RWPE1 (cell line): ENCODE measurements at regions not wholly inside any gene's neighbourhood (a gene's known extent, or its start where the extent isn't known, plus 50 kb on each side); places are given as distances from the start of the nearest gene placed in this dataset.
"Not testable (repeated sequence)": the region's sequence is repeated elsewhere in the genome, so short reads cannot be mapped to it uniquely, and the experiment has no call there.

Source experiments
- CTCF ChIA-PET: fragments of 350-600 bp; sonication (Branson Sonifier 250); formaldehyde crosslinking; extraction: SDS; loops from one replicate; lab custom pipeline; 2021; lab: Yijun Ruan, JAX
- POLR2A ChIA-PET: fragments of 400-600 bp; formaldehyde crosslinking; extraction: SDS; loops from one replicate; lab custom pipeline; 2020; ENCODE audit warnings: antibody characterized with exemption; ENCODE audit not compliant: low non-redundant PET; lab: Yijun Ruan, JAX
- DNase-seq: peaks from one replicate; pipeline ENCODE4 v3.0.0; 2012; ENCODE audit warnings: low spot score
- H3K27ac ChIP-seq: fragments of 450-650 bp; 2 replicates; pipeline ENCODE4 v1.5.1; 2017
- CTCF ChIP-seq: fragments of 450-650 bp; conservative IDR thresholded peaks from 2 replicates; pipeline ENCODE4 v1.5.1; 2017; ENCODE audit warnings: low read depth, mild to moderate bottlenecking

- DNase-seq = no peak
- ChIA-PET CTCF (interaction anchor here (0.6 kb wide), 2 partner anchors 51 to 209 kb away, joined by 3 to 5 read pairs; no protein-coding TSS in a partner anchor), POLR2A (no interaction called here)
- no peak overlapping the region for H3K27ac ChIP-seq
- TF ChIP-seq CTCF = no peak
Measured at GRCh38 chr7:149704507-149704906, 68.9 kb downstream of the ZNF467 start.

GRCh38 chr7:149703044-149703650 is 70.2 kb downstream of the ZNF467 start:
- ChIA-PET POLR2A (no interaction called here), CTCF (interaction anchor here (0.6 kb wide), 1 partner anchor 214 kb away, joined by 5 read pairs; no protein-coding TSS in a partner anchor)
- H3K27ac ChIP-seq = no peak overlapping the region
- no peak for TF ChIP-seq CTCF
- no peak for DNase-seq

GRCh38 chr7:149701495-149702240 is 71.7 kb downstream of the ZNF467 start:
- H3K27ac ChIP-seq = no peak overlapping the region
- ChIA-PET POLR2A (no interaction called here), CTCF (interaction anchor here (0.6 kb wide), 1 partner anchor 270 kb away, joined by 4 read pairs; no protein-coding TSS in a partner anchor)
- DNase-seq = no peak
- no peak for TF ChIP-seq CTCF

GRCh38 chr7:149697767-149698166 is 75.6 kb downstream of the ZNF467 start:
- H3K27ac ChIP-seq, POLR2A ChIA-PET, DNase-seq, CTCF ChIA-PET: not testable (repeated sequence)

- POLR2A ChIA-PET = no interaction called here
- no peak for DNase-seq
- no peak overlapping the region for H3K27ac ChIP-seq
- CTCF ChIA-PET = no interaction called here
- TF ChIP-seq CTCF = no peak
Measured at GRCh38 chr7:149696280-149696679, 77.1 kb downstream of the ZNF467 start.

GRCh38 chr7:149692557-149692982 is 80.8 kb downstream of the ZNF467 start:
- CTCF ChIA-PET = no interaction called here
- DNase-seq = no peak
- TF ChIP-seq CTCF = no peak
- no peak overlapping the region for H3K27ac ChIP-seq
- POLR2A ChIA-PET = no interaction called here

GRCh38 chr7:149692056-149692455 is 81.3 kb downstream of the ZNF467 start:
- ChIA-PET POLR2A (no interaction called here), CTCF (no interaction called here)
- DNase-seq = no peak
- no peak for TF ChIP-seq CTCF
- H3K27ac ChIP-seq = no peak overlapping the region
